Inferior parietal cortex (tissue), 1 donor: ENCODE measurements at regions not wholly inside any gene's neighbourhood (a gene's known extent, or its start where the extent isn't known, plus 50 kb on each side); places are given as distances from the start of the nearest gene placed in this dataset.

Source experiments
- DNase-seq: peaks from one replicate; pipeline ENCODE4 v3.0.0-alpha.2; 2016; ENCODE audit errors: extremely low spot score

GRCh38 chr2:138440759-138441158, 60.8 kb upstream of the SPOPL start:
- DNase-seq, result no peak

DNA sequence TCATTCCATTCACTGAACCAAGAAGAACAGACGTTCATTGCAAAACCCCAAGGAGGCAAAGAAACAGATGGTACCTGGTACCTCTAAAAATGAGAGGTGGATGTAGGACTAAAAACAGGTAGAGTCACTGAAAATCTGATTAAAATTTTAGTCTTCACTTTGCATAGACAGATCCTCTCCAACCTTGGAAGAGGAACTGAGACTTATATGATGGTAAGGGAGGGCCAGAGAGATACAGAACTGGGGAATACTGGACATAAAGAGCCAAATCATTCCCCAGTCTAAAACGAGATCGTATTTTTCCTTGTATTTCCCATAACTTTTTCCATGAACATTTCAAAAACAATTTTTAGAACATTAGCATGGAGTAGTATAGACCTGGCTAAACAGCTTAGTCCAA, 59.7 kb upstream of the SPOPL start:
- no peak for DNase-seq

GRCh38 chr2:138444411-138444810, 57.2 kb upstream of the SPOPL start:
- DNase-seq, result no peak

- no peak for DNase-seq
Measured at GRCh38 chr2:138445227-138445626, 56.3 kb upstream of the SPOPL start.

- DNase-seq, result no peak
Measured at GRCh38 chr2:138446043-138446442, 55.5 kb upstream of the SPOPL start.

- DNase-seq, result no peak
Measured at GRCh38 chr2:138447889-138448570, 53.5 kb upstream of the SPOPL start.
